WTC11 (cell line): ENCODE measurements at regions not wholly inside any gene's neighbourhood (a gene's known extent, or its start where the extent isn't known, plus 50 kb on each side); places are given as distances from the start of the nearest gene placed in this dataset.

Experiments
- ATAC-seq: fragments of 200-7000 bp; cut with Tn5 transposase; 2 replicates; pipeline ENCODE4 v1.10.0; 2021; ENCODE audit warnings: mild to moderate bottlenecking, moderate library complexity
- CTCF ChIA-PET: fragments of 300-600 bp; sonication (Branson Sonifier 250); formaldehyde crosslinking; loops from one replicate; lab custom pipeline; 2021; ENCODE audit warnings: antibody characterized with exemption; lab: Charles Lee
- POLR2A ChIA-PET: fragments of 350-600 bp; sonication (Branson Sonifier 250); formaldehyde crosslinking; loops from one replicate; lab custom pipeline; 2021; ENCODE audit warnings: antibody characterized with exemption; lab: Charles Lee
- DNase-seq: peaks from one replicate; pipeline ENCODE4 v3.0.0; 2021; ENCODE audit warnings: low spot score
- H3K27ac Mint-ChIP-seq: 2 replicates; pipeline ENCODE4 v1.8.0; 2021; ENCODE audit warnings: mixed read lengths
- H3K27me3 Mint-ChIP-seq: 2 replicates; pipeline ENCODE4 v1.8.0; 2021; ENCODE audit warnings: low read depth, mild to moderate bottlenecking, moderate library complexity, mixed read lengths
- H3K36me3 Mint-ChIP-seq: 2 replicates; pipeline ENCODE4 v1.8.0; 2021; ENCODE audit warnings: mixed read lengths
- H3K4me1 Mint-ChIP-seq: 2 replicates; pipeline ENCODE4 v1.8.0; 2022; ENCODE audit warnings: mixed read lengths
- H3K4me3 Mint-ChIP-seq: 2 replicates; pipeline ENCODE4 v1.8.0; 2021; ENCODE audit warnings: mild to moderate bottlenecking, moderate library complexity, mixed read lengths
- H3K9me3 Mint-ChIP-seq: 2 replicates; pipeline ENCODE4 v1.8.0; 2021; ENCODE audit warnings: mixed read lengths
- ARID4B ChIP-seq: sonication (generic); formaldehyde crosslinking; IDR thresholded peaks from 2 replicates; pipeline ENCODE4 v1.8.0; 2023; ENCODE audit warnings: missing genetic modification reagents, mild to moderate bottlenecking, borderline replicate concordance
- ATF1 ChIP-seq: sonication (generic); formaldehyde crosslinking; IDR thresholded peaks from 2 replicates; pipeline ENCODE4 v1.8.1; 2023; ENCODE audit warnings: mild to moderate bottlenecking, moderate library complexity, missing genetic modification reagents
- CREM ChIP-seq: sonication (generic); formaldehyde crosslinking; IDR thresholded peaks from 2 replicates; pipeline ENCODE4 v1.8.1; 2022; ENCODE audit warnings: mild to moderate bottlenecking, missing genetic modification reagents, moderate library complexity
- FOXP1 ChIP-seq: sonication (generic); formaldehyde crosslinking; IDR thresholded peaks from 2 replicates; pipeline ENCODE4 v1.8.0; 2022; ENCODE audit warnings: missing genetic modification reagents, mild to moderate bottlenecking, moderate library complexity, borderline replicate concordance
- GABPB1 ChIP-seq: sonication (generic); formaldehyde crosslinking; IDR thresholded peaks from 2 replicates; pipeline ENCODE4 v1.8.1; 2023; ENCODE audit warnings: mild to moderate bottlenecking, missing genetic modification reagents
- NFE2L1 ChIP-seq: sonication (generic); formaldehyde crosslinking; IDR thresholded peaks from 2 replicates; pipeline ENCODE4 v1.8.1; 2023; ENCODE audit warnings: missing genetic modification reagents
- SMAD3 ChIP-seq: sonication (generic); formaldehyde crosslinking; IDR thresholded peaks from 2 replicates; pipeline ENCODE4 v1.8.0; 2022; ENCODE audit warnings: missing genetic modification reagents, mild to moderate bottlenecking, borderline replicate concordance
- USF1 ChIP-seq: sonication (generic); formaldehyde crosslinking; IDR thresholded peaks from 2 replicates; pipeline ENCODE4 v1.8.0; 2022; ENCODE audit warnings: mild to moderate bottlenecking, missing genetic modification reagents
- ZNF121 ChIP-seq: sonication (generic); formaldehyde crosslinking; IDR thresholded peaks from 2 replicates; pipeline ENCODE4 v1.8.0; 2023; ENCODE audit warnings: missing genetic modification reagents
- ZNF423 ChIP-seq: fragments of 250-450 bp; sonication (Bioruptor Pico); IDR thresholded peaks from 2 replicates; pipeline ENCODE4 v2.1.2; 2022; ENCODE audit warnings: mild to moderate bottlenecking, moderate library complexity
- ZNF671 ChIP-seq: fragments of 250-450 bp; sonication (Bioruptor Pico); IDR thresholded peaks from 2 replicates; pipeline ENCODE4 v1.8.0; 2021; ENCODE audit warnings: mild to moderate bottlenecking
- TF ChIP-seq, protein P1 (sequence below): fragments of 200-600 bp; IDR thresholded peaks from 2 replicates; pipeline ENCODE4 v1.8.0; 2022; ENCODE audit warnings: antibody characterized with exemption
- TF ChIP-seq, protein P2 (sequence below): sonication (generic); formaldehyde crosslinking; IDR thresholded peaks from 2 replicates; pipeline ENCODE4 v1.8.0; 2022; ENCODE audit warnings: mild to moderate bottlenecking, missing genetic modification reagents
- TF ChIP-seq, protein P3 (sequence below): sonication (generic); formaldehyde crosslinking; conservative IDR thresholded peaks from 2 replicates; pipeline ENCODE4 v1.8.1; 2023; ENCODE audit warnings: mild to moderate bottlenecking, low read depth, missing genetic modification reagents, moderate library complexity
- TF ChIP-seq, protein P4 (sequence below): sonication (generic); formaldehyde crosslinking; IDR thresholded peaks from 2 replicates; pipeline ENCODE4 v1.8.1; 2022; ENCODE audit warnings: missing genetic modification reagents, borderline replicate concordance
- TF ChIP-seq, protein P5 (sequence below): sonication (generic); formaldehyde crosslinking; IDR thresholded peaks from 2 replicates; pipeline ENCODE4 v1.8.1; 2023; ENCODE audit warnings: mild to moderate bottlenecking, missing genetic modification reagents

DNA sequence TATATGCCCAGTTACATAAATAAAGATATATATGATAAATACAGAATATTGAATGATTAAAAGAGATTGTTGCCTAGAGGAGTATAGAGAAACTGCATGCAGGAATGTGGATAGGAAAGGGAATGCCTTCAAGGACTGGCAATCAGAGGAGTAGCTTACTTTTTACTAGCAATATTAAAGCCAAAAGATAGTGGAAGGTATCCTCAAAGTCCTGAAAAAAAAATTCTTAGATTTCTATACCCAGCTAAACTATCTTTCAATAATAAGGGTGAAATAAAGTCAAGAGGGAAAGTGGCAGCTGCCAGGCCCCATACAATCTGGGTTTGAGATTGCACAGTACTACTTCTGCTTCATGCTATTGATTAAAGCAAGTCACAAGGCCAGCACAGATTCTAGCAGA, 733.2 kb downstream of the GATA3 start:
- POLR2A ChIA-PET: no interaction called here
- no peak for ATAC-seq
- CTCF ChIA-PET: no interaction called here

GRCh38 chr10:8790390-8790789, 735.9 kb downstream of the GATA3 start:
- no peak overlapping the region for H3K27ac Mint-ChIP-seq

More for the DNA sequence above, 733.2 kb downstream of the GATA3 start:
- TF ChIP-seq ARID4B (CRISPR knock-in tag): no peak
- TF ChIP-seq ZNF423: no peak
- TF ChIP-seq ZNF671: no peak
- no peak for TF ChIP-seq FOXP1
- no peak for TF ChIP-seq NFE2L1 (CRISPR knock-in tag)
- Mint-ChIP-seq H3K27me3 (no peaks in the 10 kb centered on the region; the same call in 1 of the 2 replicates), H3K4me3 (no peak overlapping the region), H3K27ac (no peak overlapping the region), H3K9me3 (peaks cover 33% of the 10 kb centered on the region), H3K36me3 (peaks cover 8% of the 10 kb centered on the region), H3K4me1 (no peaks in the 10 kb centered on the region)
- no peak for DNase-seq

More at GRCh38 chr10:8790390-8790789, 735.9 kb downstream of the GATA3 start:
- Mint-ChIP-seq H3K36me3 (peaks cover 8% of the 10 kb centered on the region), H3K4me1 (no peaks in the 10 kb centered on the region), H3K4me3 (no peak overlapping the region), H3K9me3 (peaks cover 33% of the 10 kb centered on the region), H3K27me3 (no peaks in the 10 kb centered on the region; the same call in 1 of the 2 replicates)
- CTCF ChIA-PET: no interaction called here
- POLR2A ChIA-PET: no interaction called here
- no peak for ATAC-seq
- no peak for TF ChIP-seq GABPB1 (CRISPR knock-in tag)
- TF ChIP-seq, protein P1, sequence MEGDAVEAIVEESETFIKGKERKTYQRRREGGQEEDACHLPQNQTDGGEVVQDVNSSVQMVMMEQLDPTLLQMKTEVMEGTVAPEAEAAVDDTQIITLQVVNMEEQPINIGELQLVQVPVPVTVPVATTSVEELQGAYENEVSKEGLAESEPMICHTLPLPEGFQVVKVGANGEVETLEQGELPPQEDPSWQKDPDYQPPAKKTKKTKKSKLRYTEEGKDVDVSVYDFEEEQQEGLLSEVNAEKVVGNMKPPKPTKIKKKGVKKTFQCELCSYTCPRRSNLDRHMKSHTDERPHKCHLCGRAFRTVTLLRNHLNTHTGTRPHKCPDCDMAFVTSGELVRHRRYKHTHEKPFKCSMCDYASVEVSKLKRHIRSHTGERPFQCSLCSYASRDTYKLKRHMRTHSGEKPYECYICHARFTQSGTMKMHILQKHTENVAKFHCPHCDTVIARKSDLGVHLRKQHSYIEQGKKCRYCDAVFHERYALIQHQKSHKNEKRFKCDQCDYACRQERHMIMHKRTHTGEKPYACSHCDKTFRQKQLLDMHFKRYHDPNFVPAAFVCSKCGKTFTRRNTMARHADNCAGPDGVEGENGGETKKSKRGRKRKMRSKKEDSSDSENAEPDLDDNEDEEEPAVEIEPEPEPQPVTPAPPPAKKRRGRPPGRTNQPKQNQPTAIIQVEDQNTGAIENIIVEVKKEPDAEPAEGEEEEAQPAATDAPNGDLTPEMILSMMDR: no peak
- TF ChIP-seq, protein P2, sequence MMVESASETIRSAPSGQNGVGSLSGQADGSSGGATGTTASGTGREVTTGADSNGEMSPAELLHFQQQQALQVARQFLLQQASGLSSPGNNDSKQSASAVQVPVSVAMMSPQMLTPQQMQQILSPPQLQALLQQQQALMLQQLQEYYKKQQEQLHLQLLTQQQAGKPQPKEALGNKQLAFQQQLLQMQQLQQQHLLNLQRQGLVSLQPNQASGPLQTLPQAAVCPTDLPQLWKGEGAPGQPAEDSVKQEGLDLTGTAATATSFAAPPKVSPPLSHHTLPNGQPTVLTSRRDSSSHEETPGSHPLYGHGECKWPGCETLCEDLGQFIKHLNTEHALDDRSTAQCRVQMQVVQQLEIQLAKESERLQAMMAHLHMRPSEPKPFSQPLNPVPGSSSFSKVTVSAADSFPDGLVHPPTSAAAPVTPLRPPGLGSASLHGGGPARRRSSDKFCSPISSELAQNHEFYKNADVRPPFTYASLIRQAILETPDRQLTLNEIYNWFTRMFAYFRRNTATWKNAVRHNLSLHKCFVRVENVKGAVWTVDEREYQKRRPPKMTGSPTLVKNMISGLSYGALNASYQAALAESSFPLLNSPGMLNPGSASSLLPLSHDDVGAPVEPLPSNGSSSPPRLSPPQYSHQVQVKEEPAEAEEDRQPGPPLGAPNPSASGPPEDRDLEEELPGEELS (CRISPR knock-in tag): no peak
- TF ChIP-seq CREM: no peak
- TF ChIP-seq, protein P3, sequence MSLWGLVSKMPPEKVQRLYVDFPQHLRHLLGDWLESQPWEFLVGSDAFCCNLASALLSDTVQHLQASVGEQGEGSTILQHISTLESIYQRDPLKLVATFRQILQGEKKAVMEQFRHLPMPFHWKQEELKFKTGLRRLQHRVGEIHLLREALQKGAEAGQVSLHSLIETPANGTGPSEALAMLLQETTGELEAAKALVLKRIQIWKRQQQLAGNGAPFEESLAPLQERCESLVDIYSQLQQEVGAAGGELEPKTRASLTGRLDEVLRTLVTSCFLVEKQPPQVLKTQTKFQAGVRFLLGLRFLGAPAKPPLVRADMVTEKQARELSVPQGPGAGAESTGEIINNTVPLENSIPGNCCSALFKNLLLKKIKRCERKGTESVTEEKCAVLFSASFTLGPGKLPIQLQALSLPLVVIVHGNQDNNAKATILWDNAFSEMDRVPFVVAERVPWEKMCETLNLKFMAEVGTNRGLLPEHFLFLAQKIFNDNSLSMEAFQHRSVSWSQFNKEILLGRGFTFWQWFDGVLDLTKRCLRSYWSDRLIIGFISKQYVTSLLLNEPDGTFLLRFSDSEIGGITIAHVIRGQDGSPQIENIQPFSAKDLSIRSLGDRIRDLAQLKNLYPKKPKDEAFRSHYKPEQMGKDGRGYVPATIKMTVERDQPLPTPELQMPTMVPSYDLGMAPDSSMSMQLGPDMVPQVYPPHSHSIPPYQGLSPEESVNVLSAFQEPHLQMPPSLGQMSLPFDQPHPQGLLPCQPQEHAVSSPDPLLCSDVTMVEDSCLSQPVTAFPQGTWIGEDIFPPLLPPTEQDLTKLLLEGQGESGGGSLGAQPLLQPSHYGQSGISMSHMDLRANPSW: no peak
- TF ChIP-seq, protein P4, sequence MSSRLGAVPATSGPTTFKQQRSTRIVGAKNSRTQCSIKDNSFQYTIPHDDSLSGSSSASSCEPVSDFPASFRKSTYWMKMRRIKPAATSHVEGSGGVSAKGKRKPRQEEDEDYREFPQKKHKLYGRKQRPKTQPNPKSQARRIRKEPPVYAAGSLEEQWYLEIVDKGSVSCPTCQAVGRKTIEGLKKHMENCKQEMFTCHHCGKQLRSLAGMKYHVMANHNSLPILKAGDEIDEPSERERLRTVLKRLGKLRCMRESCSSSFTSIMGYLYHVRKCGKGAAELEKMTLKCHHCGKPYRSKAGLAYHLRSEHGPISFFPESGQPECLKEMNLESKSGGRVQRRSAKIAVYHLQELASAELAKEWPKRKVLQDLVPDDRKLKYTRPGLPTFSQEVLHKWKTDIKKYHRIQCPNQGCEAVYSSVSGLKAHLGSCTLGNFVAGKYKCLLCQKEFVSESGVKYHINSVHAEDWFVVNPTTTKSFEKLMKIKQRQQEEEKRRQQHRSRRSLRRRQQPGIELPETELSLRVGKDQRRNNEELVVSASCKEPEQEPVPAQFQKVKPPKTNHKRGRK (CRISPR knock-in tag): no peak
- TF ChIP-seq, protein P5, sequence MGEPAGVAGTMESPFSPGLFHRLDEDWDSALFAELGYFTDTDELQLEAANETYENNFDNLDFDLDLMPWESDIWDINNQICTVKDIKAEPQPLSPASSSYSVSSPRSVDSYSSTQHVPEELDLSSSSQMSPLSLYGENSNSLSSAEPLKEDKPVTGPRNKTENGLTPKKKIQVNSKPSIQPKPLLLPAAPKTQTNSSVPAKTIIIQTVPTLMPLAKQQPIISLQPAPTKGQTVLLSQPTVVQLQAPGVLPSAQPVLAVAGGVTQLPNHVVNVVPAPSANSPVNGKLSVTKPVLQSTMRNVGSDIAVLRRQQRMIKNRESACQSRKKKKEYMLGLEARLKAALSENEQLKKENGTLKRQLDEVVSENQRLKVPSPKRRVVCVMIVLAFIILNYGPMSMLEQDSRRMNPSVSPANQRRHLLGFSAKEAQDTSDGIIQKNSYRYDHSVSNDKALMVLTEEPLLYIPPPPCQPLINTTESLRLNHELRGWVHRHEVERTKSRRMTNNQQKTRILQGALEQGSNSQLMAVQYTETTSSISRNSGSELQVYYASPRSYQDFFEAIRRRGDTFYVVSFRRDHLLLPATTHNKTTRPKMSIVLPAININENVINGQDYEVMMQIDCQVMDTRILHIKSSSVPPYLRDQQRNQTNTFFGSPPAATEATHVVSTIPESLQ: no peak
- no peak for TF ChIP-seq ATF1 (CRISPR knock-in tag)
- TF ChIP-seq USF1 (CRISPR knock-in tag): no peak
- TF ChIP-seq SMAD3: no peak
- no peak for TF ChIP-seq ZNF121 (CRISPR knock-in tag)
- DNase-seq: no peak
